ENCODE measurements at regions not wholly inside any gene's neighbourhood (a gene's known extent, or its start where the extent isn't known, plus 50 kb on each side); places are given as distances from the start of the nearest gene placed in this dataset.

DNA sequence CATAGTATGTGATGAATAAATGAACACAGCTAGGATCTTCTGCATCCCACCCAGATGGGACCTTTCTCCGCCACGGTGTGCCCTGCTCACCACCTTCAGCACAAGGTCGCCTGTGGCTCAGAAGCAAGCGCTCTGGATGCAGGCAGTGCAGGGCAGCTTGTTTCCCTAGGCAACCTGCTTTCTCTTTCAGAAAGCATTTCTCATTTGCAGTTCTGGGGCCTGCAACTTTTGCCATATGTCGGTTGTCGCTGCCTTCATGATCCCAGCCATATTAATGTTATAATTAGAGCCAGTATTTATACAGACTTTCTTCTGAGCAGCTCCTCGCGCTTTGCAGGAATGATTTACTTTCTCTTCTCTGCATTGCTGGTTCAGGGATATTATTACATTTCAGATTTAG lies 692.8 kb downstream of the RNF144A start:
- TF ChIP-seq GABPA (IDR thresholded peaks at IDR 0.05 in 1 of 2, conservative IDR thresholded peaks at IDR 0.05 in 1 of 2) (no peak), JUND (IDR thresholded peaks at IDR 0.05) (no peak), YY1 (IDR thresholded peaks at IDR 0.05) (no peak), RAD21 (IDR thresholded peaks at IDR 0.05) (no peak), RXRA (IDR thresholded peaks at IDR 0.05) (no peak), HNF4A (conservative IDR thresholded peaks at IDR 0.05) (no peak)
- TF ChIP-seq, protein P1, sequence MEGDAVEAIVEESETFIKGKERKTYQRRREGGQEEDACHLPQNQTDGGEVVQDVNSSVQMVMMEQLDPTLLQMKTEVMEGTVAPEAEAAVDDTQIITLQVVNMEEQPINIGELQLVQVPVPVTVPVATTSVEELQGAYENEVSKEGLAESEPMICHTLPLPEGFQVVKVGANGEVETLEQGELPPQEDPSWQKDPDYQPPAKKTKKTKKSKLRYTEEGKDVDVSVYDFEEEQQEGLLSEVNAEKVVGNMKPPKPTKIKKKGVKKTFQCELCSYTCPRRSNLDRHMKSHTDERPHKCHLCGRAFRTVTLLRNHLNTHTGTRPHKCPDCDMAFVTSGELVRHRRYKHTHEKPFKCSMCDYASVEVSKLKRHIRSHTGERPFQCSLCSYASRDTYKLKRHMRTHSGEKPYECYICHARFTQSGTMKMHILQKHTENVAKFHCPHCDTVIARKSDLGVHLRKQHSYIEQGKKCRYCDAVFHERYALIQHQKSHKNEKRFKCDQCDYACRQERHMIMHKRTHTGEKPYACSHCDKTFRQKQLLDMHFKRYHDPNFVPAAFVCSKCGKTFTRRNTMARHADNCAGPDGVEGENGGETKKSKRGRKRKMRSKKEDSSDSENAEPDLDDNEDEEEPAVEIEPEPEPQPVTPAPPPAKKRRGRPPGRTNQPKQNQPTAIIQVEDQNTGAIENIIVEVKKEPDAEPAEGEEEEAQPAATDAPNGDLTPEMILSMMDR (IDR thresholded peaks at IDR 0.05; ENCODE audit: low read depth, low read length, missing input control), result no peak
- TF ChIP-seq, protein P2, sequence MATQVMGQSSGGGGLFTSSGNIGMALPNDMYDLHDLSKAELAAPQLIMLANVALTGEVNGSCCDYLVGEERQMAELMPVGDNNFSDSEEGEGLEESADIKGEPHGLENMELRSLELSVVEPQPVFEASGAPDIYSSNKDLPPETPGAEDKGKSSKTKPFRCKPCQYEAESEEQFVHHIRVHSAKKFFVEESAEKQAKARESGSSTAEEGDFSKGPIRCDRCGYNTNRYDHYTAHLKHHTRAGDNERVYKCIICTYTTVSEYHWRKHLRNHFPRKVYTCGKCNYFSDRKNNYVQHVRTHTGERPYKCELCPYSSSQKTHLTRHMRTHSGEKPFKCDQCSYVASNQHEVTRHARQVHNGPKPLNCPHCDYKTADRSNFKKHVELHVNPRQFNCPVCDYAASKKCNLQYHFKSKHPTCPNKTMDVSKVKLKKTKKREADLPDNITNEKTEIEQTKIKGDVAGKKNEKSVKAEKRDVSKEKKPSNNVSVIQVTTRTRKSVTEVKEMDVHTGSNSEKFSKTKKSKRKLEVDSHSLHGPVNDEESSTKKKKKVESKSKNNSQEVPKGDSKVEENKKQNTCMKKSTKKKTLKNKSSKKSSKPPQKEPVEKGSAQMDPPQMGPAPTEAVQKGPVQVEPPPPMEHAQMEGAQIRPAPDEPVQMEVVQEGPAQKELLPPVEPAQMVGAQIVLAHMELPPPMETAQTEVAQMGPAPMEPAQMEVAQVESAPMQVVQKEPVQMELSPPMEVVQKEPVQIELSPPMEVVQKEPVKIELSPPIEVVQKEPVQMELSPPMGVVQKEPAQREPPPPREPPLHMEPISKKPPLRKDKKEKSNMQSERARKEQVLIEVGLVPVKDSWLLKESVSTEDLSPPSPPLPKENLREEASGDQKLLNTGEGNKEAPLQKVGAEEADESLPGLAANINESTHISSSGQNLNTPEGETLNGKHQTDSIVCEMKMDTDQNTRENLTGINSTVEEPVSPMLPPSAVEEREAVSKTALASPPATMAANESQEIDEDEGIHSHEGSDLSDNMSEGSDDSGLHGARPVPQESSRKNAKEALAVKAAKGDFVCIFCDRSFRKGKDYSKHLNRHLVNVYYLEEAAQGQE (IDR thresholded peaks at IDR 0.05), result no peak
- TF ChIP-seq, protein P3, sequence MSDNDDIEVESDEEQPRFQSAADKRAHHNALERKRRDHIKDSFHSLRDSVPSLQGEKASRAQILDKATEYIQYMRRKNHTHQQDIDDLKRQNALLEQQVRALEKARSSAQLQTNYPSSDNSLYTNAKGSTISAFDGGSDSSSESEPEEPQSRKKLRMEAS (IDR thresholded peaks at IDR 0.05), result no peak
- TF ChIP-seq, protein P4, sequence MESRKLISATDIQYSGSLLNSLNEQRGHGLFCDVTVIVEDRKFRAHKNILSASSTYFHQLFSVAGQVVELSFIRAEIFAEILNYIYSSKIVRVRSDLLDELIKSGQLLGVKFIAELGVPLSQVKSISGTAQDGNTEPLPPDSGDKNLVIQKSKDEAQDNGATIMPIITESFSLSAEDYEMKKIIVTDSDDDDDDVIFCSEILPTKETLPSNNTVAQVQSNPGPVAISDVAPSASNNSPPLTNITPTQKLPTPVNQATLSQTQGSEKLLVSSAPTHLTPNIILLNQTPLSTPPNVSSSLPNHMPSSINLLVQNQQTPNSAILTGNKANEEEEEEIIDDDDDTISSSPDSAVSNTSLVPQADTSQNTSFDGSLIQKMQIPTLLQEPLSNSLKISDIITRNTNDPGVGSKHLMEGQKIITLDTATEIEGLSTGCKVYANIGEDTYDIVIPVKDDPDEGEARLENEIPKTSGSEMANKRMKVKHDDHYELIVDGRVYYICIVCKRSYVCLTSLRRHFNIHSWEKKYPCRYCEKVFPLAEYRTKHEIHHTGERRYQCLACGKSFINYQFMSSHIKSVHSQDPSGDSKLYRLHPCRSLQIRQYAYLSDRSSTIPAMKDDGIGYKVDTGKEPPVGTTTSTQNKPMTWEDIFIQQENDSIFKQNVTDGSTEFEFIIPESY (IDR thresholded peaks at IDR 0.05), result no peak
